Right lobe of liver (tissue), 6 donors: ENCODE measurements at regions not wholly inside any gene's neighbourhood (a gene's known extent, or its start where the extent isn't known, plus 50 kb on each side); places are given as distances from the start of the nearest gene placed in this dataset.

Experiments used
- ATAC-seq, 4 donors: fragments of 200-7000 bp; cut with Tn5 transposase; one replicate each; pipeline ENCODE4 v1.9.1; 2020; ENCODE audit warnings: mild to moderate bottlenecking in 4 of 4, moderate library complexity in 4 of 4
- DNase-seq, 3 donors: peaks; one replicate each; pipeline ENCODE4 v3.0.0-alpha.2; 2020
- H3K27ac ChIP-seq, 3 donors: fragments of 200-600 bp; one replicate each; pipeline ENCODE4 v1.8.0; 2022
- H3K27me3 ChIP-seq, 2 donors: fragments of 200-600 bp; one replicate each; pipeline ENCODE4 v1.8.0; 2022
- H3K36me3 ChIP-seq, 4 donors: fragments of 200-600 bp; sonication (generic) in 1 of 4; one replicate each; pipeline versions ENCODE4 v1.5.1 to v1.8.0; 2017 to 2022; ENCODE audit warnings: control low read depth in 1 of 4
- H3K4me1 ChIP-seq, 4 donors: fragments of 200-600 bp; sonication (generic) in 1 of 4; one replicate each; pipeline versions ENCODE4 v1.5.1 to v1.8.0; 2017 to 2022; ENCODE audit warnings: control low read depth in 1 of 4
- H3K4me3 ChIP-seq, 3 donors: fragments of 200-600 bp; one replicate each; pipeline ENCODE4 v1.8.0; 2022
- H3K9me3 ChIP-seq, 4 donors: fragments of 200-600 bp; sonication (generic) in 1 of 4; one replicate each; pipeline versions ENCODE4 v1.5.1 to v1.8.0; 2017 to 2022; ENCODE audit warnings: control low read depth in 1 of 4
- CTCF ChIP-seq, 4 donors: fragments of 200-600 bp in 3 of 4; fragments of 450-650 bp in 1 of 4; IDR thresholded peaks; one replicate each; pipeline versions ENCODE4 v1.5.1 to v1.8.0; 2016 to 2022; ENCODE audit warnings: antibody characterized with exemption in 4 of 4, mild to moderate bottlenecking in 2 of 4
- POLR2A ChIP-seq: fragments of 450-650 bp; IDR thresholded peaks from one replicate; pipeline ENCODE4 v1.6.1; 2017; ENCODE audit warnings: antibody characterized with exemption, mild to moderate bottlenecking
- WGBS: methylation state at CpG from one replicate; pipeline ENCODE4 v1.1.6; 2018; ENCODE audit warnings: low coverage, low lambda C conversion rate; ENCODE audit not compliant: insufficient coverage; ENCODE audit errors: missing lambda C conversion rate; 5-methylcytosine and 5-hydroxymethylcytosine counted together
- intact Hi-C, 2 donors: fragments of 100-400 bp; cut with DNase I; formaldehyde crosslinking; loops; one replicate each; pipeline versions ENCODE4 v1.11.2 to v1.14.1; 2022
- small RNA-seq, 2 experiments: library from RNA; depleted of rRNA; stranded (forward); fragments of <200 nt; gene quantifications; one replicate each; pipeline ENCODE3, GENCODE V24; 2016
- donor health status: DM: no; HTN: yes; CAD: no.
- donor health status: DM: no; HTN: no; CAD: no.
- donor health status: DM: no; HTN: no; CAD: no.
- donor health status: DM: no; HTN: yes; CAD: no.
- donor health status: DM: no; HTN: yes; CAD: no.

DNA sequence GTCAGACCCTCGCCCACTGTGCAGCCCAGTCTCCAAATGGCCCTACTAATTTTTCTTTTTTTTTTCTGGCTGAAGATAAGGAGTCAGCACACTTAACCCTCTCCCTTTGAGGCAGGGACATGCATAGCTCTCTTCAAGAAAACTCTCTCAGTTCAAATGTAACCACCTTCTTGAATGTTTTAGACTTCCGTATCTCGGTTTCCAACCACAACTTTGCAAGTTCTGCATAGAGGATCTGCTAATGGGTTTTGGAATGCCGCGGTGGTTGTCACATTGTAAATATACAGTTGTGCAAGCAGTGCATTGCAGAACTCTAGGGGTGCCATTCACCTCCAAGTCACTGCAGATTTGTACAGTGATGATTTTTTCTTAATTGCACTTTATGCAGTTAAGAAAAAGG, 59.4 kb upstream of the SLC35B3 start:
- no peak overlapping the region for H3K27ac ChIP-seq
- WGBS: 64% methylated on average over 5 of the region's 5 CpGs
- no peak for ATAC-seq
- no peaks in the 10 kb centered on the region for H3K9me3 ChIP-seq
- H3K4me1 ChIP-seq: no peaks in the 10 kb centered on the region
- TF ChIP-seq CTCF (IDR thresholded peaks at IDR 0.05) (no peak), POLR2A (no peak)
- H3K36me3 ChIP-seq: no peaks in the 10 kb centered on the region
- H3K4me3 ChIP-seq: no peak overlapping the region
- no peak for DNase-seq
- intact Hi-C loops: no loop called here
- no peaks in the 10 kb centered on the region for H3K27me3 ChIP-seq

- intact Hi-C loops: no loop called here
- Histone ChIP-seq H3K4me3 (no peak overlapping the region), H3K9me3 (no peaks in the 10 kb centered on the region), H3K27me3 (no peaks in the 10 kb centered on the region), H3K27ac (no peak overlapping the region), H3K4me1 (no peaks in the 10 kb centered on the region), H3K36me3 (no peaks in the 10 kb centered on the region)
- ATAC-seq (no peak), DNase-seq (no peak)
- no peak for TF ChIP-seq CTCF (IDR thresholded peaks at IDR 0.05)
- TF ChIP-seq POLR2A: no peak
- WGBS: 71% methylated on average over 2 of the region's 2 CpGs
Measured at GRCh38 chr6:8492536-8493133, 57.3 kb upstream of the SLC35B3 start.

Small RNA genes in the stretch of these regions (small RNA-seq; reads per million reads assigned to genes)
- gene RF02101 (0 reads per million in 2 experiments), gene RNU6ATAC21P (0 reads per million in 2 experiments)
